T-helper 1 cell treated with Interleukin-12 subunit alpha and Interleukin-12 subunit beta and Interleukin-4 antibody, amounts not matched to agents 30 μg/mL and 1 μg/mL, for 36 hours (primary cell): ENCODE measurements at regions not wholly inside any gene's neighbourhood (a gene's known extent, or its start where the extent isn't known, plus 50 kb on each side); places are given as distances from the start of the nearest gene placed in this dataset.

Source experiments
- H3K27ac Mint-ChIP-seq: one replicate; pipeline ENCODE4 v1.8.0; 2021; ENCODE audit warnings: mild to moderate bottlenecking, mixed read lengths
- H3K27me3 Mint-ChIP-seq: one replicate; pipeline ENCODE4 v1.8.0; 2021; ENCODE audit warnings: low read depth, mixed read lengths
- H3K36me3 Mint-ChIP-seq: one replicate; pipeline ENCODE4 v1.8.0; 2021; ENCODE audit warnings: low read depth, mixed read lengths
- H3K4me1 Mint-ChIP-seq: one replicate; pipeline ENCODE4 v1.8.0; 2021; ENCODE audit warnings: low read depth, mixed read lengths
- H3K4me3 Mint-ChIP-seq: one replicate; pipeline ENCODE4 v1.8.0; 2021; ENCODE audit warnings: mild to moderate bottlenecking, moderate library complexity, mixed read lengths
- H3K9me3 Mint-ChIP-seq: one replicate; pipeline ENCODE4 v1.8.0; 2021; ENCODE audit warnings: mixed read lengths

- no peak overlapping the region for H3K27ac Mint-ChIP-seq
- H3K9me3 Mint-ChIP-seq = no peaks in the 10 kb centered on the region
- peaks cover 5% of the 10 kb centered on the region for H3K4me1 Mint-ChIP-seq
- peaks cover 31% of the 10 kb centered on the region for H3K27me3 Mint-ChIP-seq
- no peak overlapping the region for H3K4me3 Mint-ChIP-seq
- no peaks in the 10 kb centered on the region for H3K36me3 Mint-ChIP-seq
Observed at GRCh38 chr14:75363130-75363529, 64.7 kb upstream of the JDP2 start.

- Mint-ChIP-seq H3K36me3 (no peaks in the 10 kb centered on the region), H3K4me1 (peaks cover 5% of the 10 kb centered on the region), H3K27me3 (peaks cover 32% of the 10 kb centered on the region), H3K4me3 (no peak overlapping the region), H3K27ac (no peak overlapping the region), H3K9me3 (no peaks in the 10 kb centered on the region)
Observed at GRCh38 chr14:75363570-75364227, 64.1 kb upstream of the JDP2 start.

- no peaks in the 10 kb centered on the region for H3K9me3 Mint-ChIP-seq
- peaks cover 5% of the 10 kb centered on the region for H3K4me1 Mint-ChIP-seq
- no peak overlapping the region for H3K4me3 Mint-ChIP-seq
- H3K27me3 Mint-ChIP-seq = peaks cover 24% of the 10 kb centered on the region
- H3K27ac Mint-ChIP-seq = no peak overlapping the region
- no peaks in the 10 kb centered on the region for H3K36me3 Mint-ChIP-seq
Observed at GRCh38 chr14:75365116-75365515, 62.7 kb upstream of the JDP2 start.

- H3K4me3 Mint-ChIP-seq = no peak overlapping the region
Observed at GRCh38 chr14:75366963-75367362, 60.9 kb upstream of the JDP2 start.

GRCh38 chr14:75368333-75368732, 59.5 kb upstream of the JDP2 start:
- H3K9me3 Mint-ChIP-seq = no peaks in the 10 kb centered on the region
- H3K27ac Mint-ChIP-seq = no peak overlapping the region
- H3K4me3 Mint-ChIP-seq = no peak overlapping the region
- H3K4me1 Mint-ChIP-seq = peaks cover 5% of the 10 kb centered on the region
- no peaks in the 10 kb centered on the region for H3K36me3 Mint-ChIP-seq
- H3K27me3 Mint-ChIP-seq = peaks cover 26% of the 10 kb centered on the region

More at GRCh38 chr14:75366963-75367362, 60.9 kb upstream of the JDP2 start:
- Mint-ChIP-seq H3K9me3 (no peaks in the 10 kb centered on the region), H3K4me1 (peaks cover 5% of the 10 kb centered on the region), H3K27me3 (peaks cover 29% of the 10 kb centered on the region), H3K27ac (no peak overlapping the region), H3K36me3 (no peaks in the 10 kb centered on the region)

- Mint-ChIP-seq H3K4me3 (no peak overlapping the region), H3K27ac (no peak overlapping the region), H3K36me3 (no peaks in the 10 kb centered on the region), H3K9me3 (no peaks in the 10 kb centered on the region), H3K4me1 (no peaks in the 10 kb centered on the region), H3K27me3 (peaks cover 26% of the 10 kb centered on the region)
Observed at GRCh38 chr14:75369506-75369905, 58.3 kb upstream of the JDP2 start.

GRCh38 chr14:75370416-75371205, 57.2 kb upstream of the JDP2 start:
- H3K27ac Mint-ChIP-seq = no peak overlapping the region
- H3K4me1 Mint-ChIP-seq = no peaks in the 10 kb centered on the region

GRCh38 chr14:75371297-75371696, 56.5 kb upstream of the JDP2 start:
- Mint-ChIP-seq H3K27ac (no peak overlapping the region), H3K36me3 (no peaks in the 10 kb centered on the region), H3K4me3 (no peak overlapping the region), H3K27me3 (peaks cover 17% of the 10 kb centered on the region), H3K4me1 (no peaks in the 10 kb centered on the region), H3K9me3 (no peaks in the 10 kb centered on the region)

More at GRCh38 chr14:75370416-75371205, 57.2 kb upstream of the JDP2 start:
- no peaks in the 10 kb centered on the region for H3K9me3 Mint-ChIP-seq
- H3K27me3 Mint-ChIP-seq = peaks cover 17% of the 10 kb centered on the region
- no peak overlapping the region for H3K4me3 Mint-ChIP-seq
- no peaks in the 10 kb centered on the region for H3K36me3 Mint-ChIP-seq

DNA sequence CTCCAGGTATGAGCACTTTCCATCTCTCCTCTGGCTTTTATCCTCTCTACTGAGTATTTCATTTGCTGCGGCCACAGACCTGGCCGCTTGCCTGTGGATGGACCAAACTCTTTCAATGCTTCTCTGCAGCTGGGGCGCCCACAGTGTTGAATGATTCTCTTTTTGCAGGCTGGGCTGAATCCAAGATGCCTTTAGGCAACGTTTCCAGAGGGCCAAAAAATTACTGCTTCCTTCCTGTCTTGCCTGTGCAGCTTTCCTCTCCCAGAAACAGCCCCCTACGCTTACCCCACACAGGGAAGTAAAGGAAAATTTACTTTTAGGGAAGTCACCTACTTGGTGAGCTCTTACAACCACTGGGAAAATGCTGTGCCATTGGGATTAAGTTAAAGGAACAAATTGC, 55.6 kb upstream of the JDP2 start:
- Mint-ChIP-seq H3K36me3 (no peaks in the 10 kb centered on the region), H3K9me3 (no peaks in the 10 kb centered on the region), H3K4me3 (no peak overlapping the region), H3K27me3 (peaks cover 16% of the 10 kb centered on the region), H3K27ac (no peak overlapping the region), H3K4me1 (no peaks in the 10 kb centered on the region)

- Mint-ChIP-seq H3K4me3 (no peak overlapping the region), H3K9me3 (no peaks in the 10 kb centered on the region), H3K27me3 (peaks cover 21% of the 10 kb centered on the region), H3K27ac (no peak overlapping the region), H3K4me1 (no peaks in the 10 kb centered on the region), H3K36me3 (no peaks in the 10 kb centered on the region)
Observed at GRCh38 chr14:75373133-75373532, 54.7 kb upstream of the JDP2 start.

DNA sequence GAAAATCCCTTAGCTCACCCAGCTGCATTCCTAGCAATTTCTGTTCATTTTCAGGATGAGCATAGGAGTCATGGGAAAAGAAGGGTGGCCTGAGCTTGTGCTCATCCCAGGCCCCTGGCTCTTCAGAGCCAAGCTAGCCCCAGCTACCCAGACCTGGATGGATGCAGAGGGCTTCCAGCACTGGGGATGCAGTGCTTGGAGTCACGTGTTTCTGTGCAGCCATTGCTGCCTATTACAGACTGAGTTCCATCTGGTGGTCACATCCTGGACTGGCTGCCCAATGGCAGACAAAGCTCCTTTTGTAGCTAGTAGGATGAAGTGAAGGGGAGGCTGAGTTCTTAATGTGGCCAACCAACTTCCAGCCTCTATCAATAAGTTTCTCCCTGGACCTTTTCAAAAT, 54.2 kb upstream of the JDP2 start:
- H3K4me3 Mint-ChIP-seq = no peak overlapping the region
- no peaks in the 10 kb centered on the region for H3K9me3 Mint-ChIP-seq
- H3K27me3 Mint-ChIP-seq = peaks cover 25% of the 10 kb centered on the region
- H3K27ac Mint-ChIP-seq = no peak overlapping the region
- H3K36me3 Mint-ChIP-seq = no peaks in the 10 kb centered on the region
- H3K4me1 Mint-ChIP-seq = no peaks in the 10 kb centered on the region

- H3K4me1 Mint-ChIP-seq = no peaks in the 10 kb centered on the region
- H3K9me3 Mint-ChIP-seq = no peaks in the 10 kb centered on the region
- no peak overlapping the region for H3K27ac Mint-ChIP-seq
- peaks cover 23% of the 10 kb centered on the region for H3K27me3 Mint-ChIP-seq
- no peak overlapping the region for H3K4me3 Mint-ChIP-seq
- H3K36me3 Mint-ChIP-seq = no peaks in the 10 kb centered on the region
Observed at GRCh38 chr14:75374911-75375310, 52.9 kb upstream of the JDP2 start.

- H3K9me3 Mint-ChIP-seq = no peaks in the 10 kb centered on the region
- H3K4me3 Mint-ChIP-seq = no peak overlapping the region
- H3K27ac Mint-ChIP-seq = no peak overlapping the region
- H3K4me1 Mint-ChIP-seq = no peaks in the 10 kb centered on the region
- H3K36me3 Mint-ChIP-seq = no peaks in the 10 kb centered on the region
- H3K27me3 Mint-ChIP-seq = peaks cover 16% of the 10 kb centered on the region
Observed at GRCh38 chr14:75375983-75376382, 51.8 kb upstream of the JDP2 start.
